Progenitor cell of endocrine pancreas (in vitro differentiated cells): ENCODE measurements at regions not wholly inside any gene's neighbourhood (a gene's known extent, or its start where the extent isn't known, plus 50 kb on each side); places are given as distances from the start of the nearest gene placed in this dataset.

ENCODE experiments used
- DNase-seq: peaks from one replicate; pipeline ENCODE4 v3.0.0; 2021; ENCODE audit warnings: low spot score; ENCODE audit not compliant: unreplicated experiment
- H3K27ac Mint-ChIP-seq: 2 replicates; pipeline ENCODE4 v1.8.0; 2021; ENCODE audit warnings: mild to moderate bottlenecking, moderate library complexity, mixed read lengths
- H3K27me3 Mint-ChIP-seq: 2 replicates; pipeline ENCODE4 v1.8.0; 2021; ENCODE audit warnings: mixed read lengths
- H3K36me3 Mint-ChIP-seq: 2 replicates; pipeline ENCODE4 v1.8.0; 2022; ENCODE audit warnings: mixed read lengths; ENCODE audit not compliant: insufficient read depth
- H3K4me1 Mint-ChIP-seq: 2 replicates; pipeline ENCODE4 v1.8.0; 2021; ENCODE audit warnings: low read depth, mixed read lengths
- H3K4me3 Mint-ChIP-seq: 2 replicates; pipeline ENCODE4 v1.8.0; 2021; ENCODE audit warnings: low read depth, mild to moderate bottlenecking, moderate library complexity, mixed read lengths
- H3K9me3 Mint-ChIP-seq: 2 replicates; pipeline ENCODE4 v1.8.0; 2021; ENCODE audit warnings: low read depth, mixed read lengths
- TF ChIP-seq, protein P1 (sequence below): fragments of 200-600 bp; sonication (generic); IDR thresholded peaks from one replicate; pipeline ENCODE4 v1.5.0; 2021; ENCODE audit warnings: antibody characterized with exemption, mild to moderate bottlenecking; ENCODE audit not compliant: unreplicated experiment

DNA sequence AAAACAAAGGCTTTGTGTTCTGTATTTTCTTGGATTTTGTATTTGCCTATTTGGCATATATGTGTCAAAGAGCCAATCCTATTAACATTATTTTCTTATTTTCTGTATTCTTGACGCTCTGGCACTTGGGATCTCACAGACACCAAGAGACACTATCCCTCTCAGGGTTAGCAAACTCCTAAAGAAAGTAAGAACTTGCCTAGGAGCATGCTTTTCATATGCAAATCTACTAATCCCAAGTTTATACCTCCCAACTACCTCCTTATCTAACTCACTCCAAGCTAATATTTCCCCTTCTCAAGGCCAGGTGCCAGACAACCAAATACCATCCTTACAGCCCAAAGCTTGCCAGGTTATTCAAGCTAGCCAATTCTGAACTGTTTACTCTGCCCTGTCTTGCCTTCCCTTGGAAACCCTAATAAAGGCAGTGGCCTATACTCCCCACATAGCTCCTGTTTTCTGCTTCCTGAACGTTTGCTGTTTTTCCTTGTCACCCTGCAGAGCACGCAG lies 455.4 kb upstream of the ANO3 start:
- H3K27ac Mint-ChIP-seq = no peak overlapping the region
- TF ChIP-seq, protein P1, sequence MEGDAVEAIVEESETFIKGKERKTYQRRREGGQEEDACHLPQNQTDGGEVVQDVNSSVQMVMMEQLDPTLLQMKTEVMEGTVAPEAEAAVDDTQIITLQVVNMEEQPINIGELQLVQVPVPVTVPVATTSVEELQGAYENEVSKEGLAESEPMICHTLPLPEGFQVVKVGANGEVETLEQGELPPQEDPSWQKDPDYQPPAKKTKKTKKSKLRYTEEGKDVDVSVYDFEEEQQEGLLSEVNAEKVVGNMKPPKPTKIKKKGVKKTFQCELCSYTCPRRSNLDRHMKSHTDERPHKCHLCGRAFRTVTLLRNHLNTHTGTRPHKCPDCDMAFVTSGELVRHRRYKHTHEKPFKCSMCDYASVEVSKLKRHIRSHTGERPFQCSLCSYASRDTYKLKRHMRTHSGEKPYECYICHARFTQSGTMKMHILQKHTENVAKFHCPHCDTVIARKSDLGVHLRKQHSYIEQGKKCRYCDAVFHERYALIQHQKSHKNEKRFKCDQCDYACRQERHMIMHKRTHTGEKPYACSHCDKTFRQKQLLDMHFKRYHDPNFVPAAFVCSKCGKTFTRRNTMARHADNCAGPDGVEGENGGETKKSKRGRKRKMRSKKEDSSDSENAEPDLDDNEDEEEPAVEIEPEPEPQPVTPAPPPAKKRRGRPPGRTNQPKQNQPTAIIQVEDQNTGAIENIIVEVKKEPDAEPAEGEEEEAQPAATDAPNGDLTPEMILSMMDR = no peak
- no peaks in the 10 kb centered on the region for H3K36me3 Mint-ChIP-seq
- H3K4me3 Mint-ChIP-seq = no peak overlapping the region
- H3K27me3 Mint-ChIP-seq = no peaks in the 10 kb centered on the region
- no peak for DNase-seq
- peaks cover 3% of the 10 kb centered on the region for H3K9me3 Mint-ChIP-seq
- H3K4me1 Mint-ChIP-seq = no peaks in the 10 kb centered on the region

DNA sequence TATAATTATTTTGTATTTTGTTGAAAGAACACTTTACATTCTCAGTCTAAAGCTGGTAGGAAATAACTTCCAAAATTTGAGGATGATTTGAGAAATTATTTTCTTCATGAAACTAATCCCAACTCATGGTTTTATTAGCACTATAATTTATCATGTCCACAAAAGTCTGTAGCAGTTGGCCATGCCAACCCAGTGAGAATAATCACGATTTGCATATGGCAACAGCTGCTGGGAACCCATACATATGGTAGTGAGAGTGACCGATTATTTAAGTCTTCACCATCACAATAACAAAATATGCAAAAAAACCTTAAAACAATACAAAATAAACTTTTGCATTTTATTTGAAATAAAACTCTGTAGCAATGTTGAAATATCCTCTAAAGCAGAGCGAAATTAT lies 445.9 kb upstream of the ANO3 start:
- no peaks in the 10 kb centered on the region for H3K9me3 Mint-ChIP-seq
- no peak overlapping the region for H3K27ac Mint-ChIP-seq
- H3K4me1 Mint-ChIP-seq = no peaks in the 10 kb centered on the region
- no peak overlapping the region for H3K4me3 Mint-ChIP-seq
- H3K27me3 Mint-ChIP-seq = no peaks in the 10 kb centered on the region
- no peaks in the 10 kb centered on the region for H3K36me3 Mint-ChIP-seq
- TF ChIP-seq, protein P1 = no peak
- DNase-seq = no peak

DNA sequence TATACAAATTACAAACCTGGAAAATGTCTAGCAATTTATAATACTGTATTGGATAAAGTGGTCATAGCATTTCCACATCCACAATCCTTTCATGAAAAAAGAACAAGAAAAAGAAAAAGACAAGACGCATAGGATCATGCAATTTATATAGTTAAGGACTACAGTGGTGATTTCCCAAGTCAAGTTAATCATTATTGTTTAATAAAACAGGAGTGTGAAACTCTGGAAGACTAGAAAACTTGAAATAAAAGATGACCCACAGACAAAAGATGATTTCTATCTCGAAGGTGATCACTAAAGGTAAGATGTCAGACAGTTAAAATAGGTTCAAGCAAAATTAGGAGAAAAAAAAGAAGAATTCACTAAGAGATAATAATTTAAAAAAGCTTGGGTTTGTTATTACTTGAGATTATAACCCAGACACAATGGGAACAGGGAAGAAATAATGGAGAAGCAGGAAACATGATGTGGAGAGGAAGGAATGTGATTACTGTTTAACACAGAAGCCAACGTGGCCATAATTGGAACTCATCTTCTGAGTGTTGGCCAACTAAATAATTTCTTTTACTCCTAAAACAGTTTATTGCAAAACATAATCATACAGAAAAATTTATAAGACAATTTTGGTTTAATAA lies 441.2 kb upstream of the ANO3 start:
- TF ChIP-seq, protein P1 = no peak
- Mint-ChIP-seq H3K9me3 (no peaks in the 10 kb centered on the region), H3K4me3 (no peak overlapping the region), H3K4me1 (no peaks in the 10 kb centered on the region), H3K27ac (no peak overlapping the region), H3K27me3 (no peaks in the 10 kb centered on the region), H3K36me3 (no peaks in the 10 kb centered on the region)
- DNase-seq = no peak

DNA sequence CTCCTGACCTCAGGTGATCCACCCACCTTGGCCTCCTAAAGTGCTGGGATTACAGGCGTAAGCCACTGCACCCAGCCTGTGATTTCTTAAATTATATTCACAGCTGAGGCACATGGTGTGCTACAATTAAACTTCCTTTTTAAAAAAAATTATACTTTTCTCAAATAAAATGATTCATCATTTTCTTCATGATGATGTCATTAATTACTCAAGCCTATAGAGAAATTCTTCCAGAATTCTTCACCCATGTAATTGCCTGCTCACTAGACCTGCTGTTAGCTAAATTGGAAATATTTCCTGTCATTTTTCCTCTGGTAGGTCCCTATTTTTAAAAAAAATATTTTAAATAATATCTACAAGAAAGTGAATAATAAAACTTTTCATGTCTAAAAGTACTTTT lies 440.0 kb upstream of the ANO3 start:
- Mint-ChIP-seq H3K4me3 (no peak overlapping the region), H3K27me3 (no peaks in the 10 kb centered on the region), H3K9me3 (no peaks in the 10 kb centered on the region), H3K27ac (no peak overlapping the region), H3K4me1 (no peaks in the 10 kb centered on the region), H3K36me3 (no peaks in the 10 kb centered on the region)
- no peak for DNase-seq
- TF ChIP-seq, protein P1 = no peak

DNA sequence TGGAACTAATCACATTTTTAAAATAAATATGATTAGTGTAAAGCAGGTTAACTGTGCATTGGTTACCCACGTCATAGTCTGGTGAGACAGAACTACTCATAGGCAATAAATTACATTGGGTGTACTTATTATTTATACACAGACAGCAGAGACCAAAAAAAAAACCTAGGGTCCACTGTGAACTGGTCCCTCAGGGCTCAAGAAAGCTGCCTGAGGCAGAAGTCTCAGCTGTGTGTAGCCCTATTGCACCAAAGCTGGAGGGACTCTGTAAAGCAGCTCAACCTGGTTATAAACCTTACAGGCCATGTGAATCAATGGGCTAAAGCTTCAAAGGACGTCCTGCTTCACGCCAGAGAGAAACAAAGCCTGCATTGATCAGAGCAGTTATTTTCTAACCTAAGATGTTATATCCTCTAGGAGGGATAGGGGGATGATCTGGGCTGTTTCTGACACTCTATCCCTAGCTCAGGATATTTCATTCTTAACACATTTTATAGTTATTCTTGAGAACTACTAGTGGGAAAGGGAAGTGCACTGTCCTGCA lies 432.2 kb upstream of the ANO3 start:
- H3K27me3 Mint-ChIP-seq = no peaks in the 10 kb centered on the region
- DNase-seq = no peak
- no peak overlapping the region for H3K27ac Mint-ChIP-seq
- no peaks in the 10 kb centered on the region for H3K4me1 Mint-ChIP-seq
- H3K36me3 Mint-ChIP-seq = no peaks in the 10 kb centered on the region
- no peaks in the 10 kb centered on the region for H3K9me3 Mint-ChIP-seq
- TF ChIP-seq, protein P1 = no peak
- no peak overlapping the region for H3K4me3 Mint-ChIP-seq
